Stimulated activated CD8-positive, alpha-beta memory T cell treated with anti-CD3 and anti-CD28 coated beads, Interleukin-4, amount 100 ng/mL, for 48 hours (primary cell): ENCODE measurements at regions not wholly inside any gene's neighbourhood (a gene's known extent, or its start where the extent isn't known, plus 50 kb on each side); places are given as distances from the start of the nearest gene placed in this dataset.
"Not testable (repeated sequence)": the region's sequence is repeated elsewhere in the genome, so short reads cannot be mapped to it uniquely, and the experiment has no call there.

Source experiments
- DNase-seq: peaks from one replicate; pipeline ENCODE4 v3.0.0-alpha.2; 2020

GRCh38 chrX:122591546-122591945, 592.5 kb upstream of the GRIA3 start:
- no peak for DNase-seq

DNA sequence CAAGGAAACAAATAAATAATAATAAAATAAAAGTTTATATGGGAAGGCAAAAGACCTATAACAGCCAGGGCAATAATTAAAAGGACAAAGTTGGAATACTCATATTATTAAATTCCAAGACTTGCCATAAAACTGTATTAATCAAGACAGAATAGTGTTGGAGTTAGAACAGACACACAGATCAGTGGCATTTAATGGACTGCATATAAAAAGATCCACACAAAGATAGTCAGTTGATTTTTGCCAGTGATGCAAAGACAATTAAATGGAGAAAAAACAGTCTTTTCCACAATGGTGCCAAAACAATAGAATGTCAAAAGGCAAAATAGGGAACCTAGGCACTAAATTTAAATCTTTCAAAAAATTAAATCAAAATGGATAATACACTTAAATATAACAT, 587.1 kb upstream of the GRIA3 start:
- DNase-seq = no peak

DNA sequence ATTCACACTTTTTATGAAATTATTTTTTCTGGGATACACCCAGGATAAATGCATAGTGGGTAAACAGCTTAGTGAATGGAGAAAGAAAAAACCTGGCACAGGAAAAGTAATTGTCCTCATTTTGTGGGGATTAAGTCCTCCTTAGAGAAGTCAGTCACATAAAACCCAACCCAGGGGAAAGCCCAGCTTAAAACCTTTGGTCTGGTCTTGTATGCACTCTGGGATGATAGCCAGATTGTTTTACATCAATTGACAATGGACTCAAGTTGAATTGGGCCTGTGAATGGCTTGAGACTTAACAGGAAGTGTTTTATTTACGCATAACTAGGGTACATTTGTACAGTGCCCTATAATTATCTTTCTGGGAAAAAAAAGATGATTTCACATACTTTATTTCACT, 561.3 kb upstream of the GRIA3 start:
- DNase-seq = no peak

DNA sequence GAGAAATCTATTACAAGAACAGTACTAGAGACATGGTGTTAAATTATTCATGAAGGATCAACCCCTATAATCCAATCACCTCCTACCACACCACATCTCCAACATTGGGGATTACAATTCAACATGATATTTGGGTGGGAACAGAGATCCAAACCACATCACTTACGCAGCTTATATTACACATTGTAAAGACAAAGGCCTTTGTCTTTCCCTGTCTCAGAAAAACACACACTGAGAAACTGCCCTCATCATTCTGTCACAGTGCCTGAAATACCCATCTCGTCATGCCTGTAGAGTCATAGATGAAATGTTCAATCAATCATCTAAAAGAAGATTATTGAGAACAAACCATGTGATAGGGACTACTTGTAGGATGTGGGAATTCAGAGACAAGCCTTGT, 558.8 kb upstream of the GRIA3 start:
- DNase-seq = no peak

DNA sequence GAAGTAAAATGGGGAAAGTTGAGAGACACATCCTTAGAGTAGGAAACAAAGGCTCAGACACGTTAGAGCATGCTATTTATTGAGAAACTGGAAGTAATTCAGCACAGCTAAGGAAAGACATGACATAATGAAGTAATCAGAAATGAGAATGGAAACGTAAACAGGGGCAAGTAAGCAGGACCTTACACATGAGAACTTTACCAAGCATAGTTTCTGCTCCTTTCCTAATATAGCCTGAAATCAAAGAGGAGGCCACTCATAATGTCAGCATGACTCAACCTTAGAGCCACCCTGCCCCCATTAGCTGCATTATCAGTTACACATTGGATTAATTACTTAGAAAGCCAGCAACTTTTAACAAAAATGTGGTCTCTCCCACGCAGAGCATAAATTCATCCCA, 558.3 kb upstream of the GRIA3 start:
- DNase-seq = no peak

DNA sequence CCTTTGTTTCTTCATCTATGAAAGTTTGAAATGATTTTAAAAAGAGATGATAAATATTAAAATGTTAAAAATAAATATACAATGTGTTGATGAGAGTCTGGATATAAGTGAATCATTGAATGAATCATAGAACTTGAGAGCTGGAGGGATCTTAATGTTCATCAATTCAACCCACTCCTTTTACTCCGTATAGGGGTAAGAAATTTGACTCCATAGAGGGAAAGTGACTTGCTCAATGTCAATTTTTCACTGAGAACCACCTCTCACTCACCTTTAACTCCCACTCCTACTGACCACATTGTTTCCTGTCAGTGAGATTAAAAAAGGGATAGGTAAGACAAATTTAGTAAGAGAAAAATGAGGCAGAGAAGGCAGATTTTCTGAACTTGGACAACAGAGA, 557.2 kb upstream of the GRIA3 start:
- no peak for DNase-seq

DNA sequence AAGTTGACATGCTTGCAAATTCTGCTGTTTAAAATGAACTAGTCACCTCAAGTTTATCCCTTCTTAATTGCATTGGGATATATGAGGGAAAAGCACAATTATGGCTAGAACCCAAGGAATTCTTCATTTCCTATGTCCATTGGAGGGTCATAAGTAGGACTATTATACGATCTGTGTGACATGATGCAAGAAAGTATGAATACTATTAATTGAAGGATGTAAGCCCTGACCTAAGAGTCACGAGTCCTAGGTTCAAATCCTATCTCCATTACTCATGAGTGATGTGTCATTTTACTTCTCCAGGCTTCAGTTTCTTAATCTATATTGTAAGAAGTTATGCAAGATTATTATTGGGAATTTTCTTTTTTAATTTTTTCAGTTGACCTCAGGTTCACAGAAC, 542.9 kb upstream of the GRIA3 start:
- DNase-seq = no peak

GRCh38 chrX:122641826-122642225, 542.3 kb upstream of the GRIA3 start:
- DNase-seq = no peak

DNA sequence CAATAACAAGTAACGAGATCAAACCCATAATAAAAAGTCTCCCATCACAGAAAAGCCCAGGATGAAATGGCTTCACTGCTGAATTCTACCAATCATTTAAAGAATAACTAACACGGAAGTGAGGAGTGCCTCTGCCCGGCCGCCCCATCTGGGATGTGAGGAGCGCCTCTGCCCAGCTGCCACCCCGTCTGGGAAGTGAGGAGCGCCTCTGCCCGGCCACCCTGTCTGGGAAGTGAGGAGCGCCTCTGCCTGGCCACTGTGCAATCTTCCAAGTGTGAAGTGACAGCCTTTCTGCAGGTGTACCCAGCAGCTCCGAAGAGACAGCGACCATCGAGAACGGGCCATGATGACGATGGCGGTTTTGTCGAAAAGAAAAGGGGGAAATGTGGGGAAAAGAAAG, 528.8 kb upstream of the GRIA3 start:
- DNase-seq = not testable (repeated sequence)

- DNase-seq = no peak
Measured at GRCh38 chrX:122666601-122667000, 517.5 kb upstream of the GRIA3 start.

- DNase-seq = no peak
Measured at GRCh38 chrX:122667667-122668066, 516.4 kb upstream of the GRIA3 start.

- no peak for DNase-seq
Measured at GRCh38 chrX:122703762-122704161, 480.3 kb upstream of the GRIA3 start.

GRCh38 chrX:122739770-122740169, 444.3 kb upstream of the GRIA3 start:
- no peak for DNase-seq

GRCh38 chrX:122770581-122770980, 413.5 kb upstream of the GRIA3 start:
- DNase-seq = no peak

DNA sequence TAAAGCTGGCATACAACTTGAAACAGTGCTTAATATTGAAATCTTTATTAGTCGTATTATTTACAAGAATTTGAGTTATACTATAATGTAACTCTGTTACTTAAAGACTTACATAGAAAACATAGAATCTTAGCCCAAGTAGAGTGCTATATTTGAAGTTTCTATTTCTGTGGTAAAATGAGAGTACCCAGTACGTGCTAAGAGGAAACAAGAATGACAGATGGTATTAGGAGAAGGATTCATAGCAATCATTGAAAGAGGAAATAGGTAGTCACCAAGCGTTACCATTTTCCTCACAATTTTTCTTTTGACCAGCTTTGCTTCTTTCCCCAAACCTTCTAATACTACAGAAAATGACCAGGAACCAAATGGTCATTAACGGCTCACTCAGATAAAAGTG, 412.1 kb upstream of the GRIA3 start:
- DNase-seq = no peak

GRCh38 chrX:122777766-122778165, 406.3 kb upstream of the GRIA3 start:
- DNase-seq = no peak

DNA sequence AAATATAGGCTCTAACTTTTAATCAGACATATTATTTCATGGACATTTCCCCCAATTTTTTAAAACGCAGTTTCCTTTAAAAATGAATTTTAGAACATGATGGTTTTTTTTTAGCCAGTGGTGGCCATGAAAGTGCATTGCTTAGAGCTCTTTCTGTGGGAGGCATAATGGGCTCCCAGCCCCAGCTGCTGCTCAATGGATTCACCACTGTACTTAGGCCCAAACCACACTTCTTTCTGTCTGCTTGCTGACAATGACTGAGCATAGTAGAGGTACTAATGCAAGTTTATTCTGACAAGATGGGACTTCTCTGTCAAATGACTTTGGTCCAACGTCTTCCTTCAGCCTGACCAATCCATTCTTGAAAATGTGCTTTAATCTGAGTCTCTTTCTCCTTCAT, 400.2 kb upstream of the GRIA3 start:
- DNase-seq = no peak

DNA sequence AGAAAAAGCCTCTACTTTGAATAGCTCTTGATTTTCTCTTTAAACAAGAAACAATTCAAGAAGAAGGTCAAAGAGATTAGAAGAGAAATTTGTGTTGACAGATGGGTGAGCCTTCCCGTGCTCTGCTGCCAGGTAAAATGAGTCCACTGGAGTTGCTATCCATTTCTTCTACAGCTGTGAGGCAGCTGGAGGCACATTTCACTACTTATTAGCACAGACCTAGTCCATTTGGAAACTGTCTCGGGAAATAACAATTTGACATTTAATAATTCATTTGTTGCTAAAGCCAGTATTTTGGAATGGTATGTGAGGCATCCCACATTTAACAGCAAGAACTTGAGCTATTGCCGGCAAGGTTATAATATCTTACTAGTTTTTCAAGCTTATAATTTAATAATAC, 396.8 kb upstream of the GRIA3 start:
- DNase-seq = no peak

- no peak for DNase-seq
Measured at GRCh38 chrX:122788216-122788615, 395.9 kb upstream of the GRIA3 start.

DNA sequence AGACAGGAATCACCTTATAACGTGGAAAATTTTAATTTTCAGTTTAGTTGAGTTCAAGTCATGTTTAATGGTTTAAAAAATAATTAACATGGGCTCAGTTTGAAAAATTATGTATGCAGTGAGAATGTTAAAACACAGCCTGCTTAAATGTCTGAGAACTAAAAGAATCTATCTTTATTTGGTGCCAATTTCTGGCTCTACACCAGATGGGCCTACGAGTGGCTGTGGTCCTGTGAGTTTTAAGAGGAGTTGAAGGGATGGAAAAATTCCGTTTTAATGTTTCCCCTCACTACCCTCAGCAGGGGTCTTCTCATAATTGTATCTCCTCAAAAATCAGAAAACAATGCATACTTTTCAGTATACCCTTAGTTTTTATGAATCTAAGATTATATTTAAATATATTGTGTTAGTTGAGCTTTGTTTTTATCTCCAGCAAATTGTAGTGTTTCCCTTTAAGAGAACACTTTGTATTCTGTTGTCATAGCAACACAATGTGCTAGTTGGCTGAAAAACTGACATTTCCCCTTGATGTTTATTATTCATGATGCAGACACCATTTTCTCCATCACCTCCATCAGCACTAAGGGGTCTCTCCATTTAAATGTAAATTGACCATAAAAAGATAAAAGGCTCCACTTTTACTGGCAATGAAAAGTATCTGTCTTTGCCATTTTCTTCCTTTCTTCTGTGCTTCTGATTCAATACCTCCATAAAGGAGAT, 393.5 kb upstream of the GRIA3 start:
- DNase-seq = no peak

GRCh38 chrX:122813876-122814275, 370.2 kb upstream of the GRIA3 start:
- no peak for DNase-seq

DNA sequence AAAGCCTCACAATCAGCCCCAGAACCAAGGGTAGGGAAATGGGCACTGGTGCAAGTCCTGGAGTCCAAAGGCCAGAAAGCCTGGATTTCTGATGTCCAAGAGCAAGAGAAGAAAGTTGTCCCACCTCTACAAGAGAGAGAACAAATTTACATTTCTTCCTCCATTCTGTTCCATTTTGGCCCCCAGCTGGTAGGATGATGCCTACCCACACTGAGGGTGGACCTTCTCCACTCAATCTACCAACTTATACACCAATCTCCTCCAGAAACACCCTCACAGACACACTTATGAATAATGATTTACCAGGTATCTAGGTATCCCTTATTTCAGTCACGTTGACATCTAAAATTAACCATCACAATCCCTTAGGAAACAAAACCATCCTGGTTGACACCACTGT, 367.8 kb upstream of the GRIA3 start:
- DNase-seq = no peak

GRCh38 chrX:122817321-122817955, 366.6 kb upstream of the GRIA3 start:
- no peak for DNase-seq

GRCh38 chrX:122818068-122818467, 366.0 kb upstream of the GRIA3 start:
- no peak for DNase-seq

DNA sequence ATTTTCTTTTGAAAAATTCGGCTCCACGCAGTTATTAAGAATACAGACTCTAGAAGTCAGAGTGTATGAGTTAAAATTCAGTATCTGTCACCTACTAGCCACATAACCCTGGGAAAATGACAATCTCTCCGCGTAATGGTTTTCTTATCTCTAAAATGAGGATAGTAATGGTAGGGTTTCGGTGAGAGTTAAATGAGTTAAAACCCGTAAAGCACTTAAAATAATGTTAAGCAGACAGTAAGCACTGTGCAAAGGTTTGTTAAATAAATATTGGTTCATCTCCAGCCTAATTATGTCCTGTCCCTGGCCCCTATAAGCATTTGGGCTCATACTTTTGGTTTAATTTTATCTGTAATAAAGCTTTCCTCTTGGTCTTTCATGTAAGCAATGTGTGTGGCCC, 350.8 kb upstream of the GRIA3 start:
- DNase-seq = no peak
